Gastrocnemius medialis (tissue), 4 donors: ENCODE measurements at regions not wholly inside any gene's neighbourhood (a gene's known extent, or its start where the extent isn't known, plus 50 kb on each side); places are given as distances from the start of the nearest gene placed in this dataset.

Experiments used
- CTCF ChIP-seq, 5 experiments: fragments of 450-650 bp in 3 of 5; fragments of 200-600 bp in 2 of 5; sonication (generic) in 2 of 5; IDR thresholded peaks in 4 of 5; conservative IDR thresholded peaks in 1 of 5; 1 replicate in 4 of 5; 2 replicates in 1 of 5; pipeline ENCODE4 v1.5.1; 2016 to 2019; ENCODE audit warnings: antibody characterized with exemption in 5 of 5, mild to moderate bottlenecking in 3 of 5, moderate library complexity in 3 of 5
- POLR2A ChIP-seq, 2 donors: fragments of 450-650 bp; IDR thresholded peaks; one replicate each; pipeline ENCODE4 v1.6.1; 2017; ENCODE audit warnings: antibody characterized with exemption in 2 of 2, mild to moderate bottlenecking in 2 of 2, moderate library complexity in 2 of 2

- TF ChIP-seq CTCF (IDR thresholded peaks at IDR 0.05 in 4 of 5, conservative IDR thresholded peaks at IDR 0.05 in 1 of 5) (no peak), POLR2A (IDR thresholded peaks at IDR 0.05) (no peak)
Measured at GRCh38 chr11:19539861-19540260, 172.8 kb upstream of the NAV2 start.
